Panc1 (cell line): ENCODE measurements at regions not wholly inside any gene's neighbourhood (a gene's known extent, or its start where the extent isn't known, plus 50 kb on each side); places are given as distances from the start of the nearest gene placed in this dataset.

Experiments
- ATAC-seq: fragments of 200-7000 bp; cut with Tn5 transposase; 2 replicates; pipeline ENCODE4 v1.9.1; 2020; ENCODE audit warnings: mild to moderate bottlenecking, moderate library complexity
- BruUV-seq: library from RNA; stranded (reverse); fragments of 400-500 nt; replicated peaks from 2 replicates; lab custom pipeline; 2021; lab: Mats Ljungman, UMichigan
- CTCF ChIA-PET: fragments of 300-600 bp; sonication (Branson Sonifier 250); formaldehyde crosslinking; loops from one replicate; lab custom pipeline; 2022; ENCODE audit warnings: antibody characterized with exemption; lab: Charles Lee
- POLR2A ChIA-PET: fragments of 300-600 bp; sonication (Branson Sonifier 250); formaldehyde crosslinking; loops from one replicate; lab custom pipeline; 2022; ENCODE audit warnings: antibody characterized with exemption; lab: Charles Lee
- DNase-seq: peaks from one replicate; pipeline ENCODE4 v3.0.0-alpha.2; 2010; ENCODE audit warnings: low read depth, low spot score
- H3K27ac ChIP-seq: 2 replicates; pipeline ENCODE4 v1.5.1; 2011; ENCODE audit warnings: mild to moderate bottlenecking, low read length, inconsistent platforms
- H3K27me3 ChIP-seq: fragments of 200-500 bp; sonication (Bioruptor generic); 2 replicates; pipeline ENCODE4 v1.6.0; 2014; ENCODE audit warnings: low read length, inconsistent platforms; ENCODE audit not compliant: control insufficient read depth, insufficient read depth
- H3K36me3 ChIP-seq: fragments of 200-500 bp; sonication (Bioruptor generic); 2 replicates; pipeline ENCODE4 v1.5.1; 2014; ENCODE audit warnings: inconsistent platforms, mild to moderate bottlenecking, low read length, moderate library complexity; ENCODE audit not compliant: control insufficient read depth, insufficient read depth
- H3K4me1 ChIP-seq: 2 replicates; pipeline ENCODE4 v1.5.1; 2011; ENCODE audit warnings: inconsistent platforms, mild to moderate bottlenecking, low read length, moderate library complexity; ENCODE audit not compliant: control insufficient read depth, insufficient read depth
- H3K4me3 ChIP-seq, 2 experiments: 2 replicates each; pipeline ENCODE4 v1.5.1; 2011 to 2012; ENCODE audit warnings: low read depth in 2 of 2, low read length in 2 of 2, mild to moderate bottlenecking in 2 of 2, inconsistent platforms in 1 of 2, moderate library complexity in 1 of 2
- H3K9me3 ChIP-seq: fragments of 200-500 bp; sonication (Bioruptor generic); 2 replicates; pipeline ENCODE4 v1.5.1; 2014; ENCODE audit warnings: low read depth, mild to moderate bottlenecking, inconsistent platforms, low read length, moderate library complexity; ENCODE audit not compliant: control insufficient read depth, insufficient read depth
- POLR2AphosphoS5 ChIP-seq: IDR thresholded peaks from 2 replicates; pipeline ENCODE4 v1.6.1; 2012; ENCODE audit warnings: mild to moderate bottlenecking, low read depth, low read length, moderate library complexity
- SIN3A ChIP-seq: IDR thresholded peaks from 2 replicates; pipeline ENCODE4 v1.6.1; 2012; ENCODE audit warnings: low read depth, mild to moderate bottlenecking, low read length, moderate library complexity, borderline replicate concordance; ENCODE audit not compliant: insufficient read depth
- TCF7L2 ChIP-seq: IDR thresholded peaks from 2 replicates; pipeline ENCODE4 v1.6.1; 2011; ENCODE audit warnings: mild to moderate bottlenecking, low read depth, low read length, inconsistent platforms
- in situ Hi-C: cut with HindIII; loops from 2 replicates; pipeline ENCODE4 v1.10.0; 2016; ENCODE audit warnings: low sequenced_read_pairs, low pct_unique_long_range_greater_than_20kb
- intact Hi-C: fragments of 100-400 bp; cut with micrococcal nuclease; formaldehyde crosslinking; loops from one replicate; pipeline ENCODE4 v1.10.0; 2022; ENCODE audit not compliant: unreplicated experiment
- TF ChIP-seq, protein P1 (sequence below), 2 experiments: IDR thresholded peaks; 2 replicates each; pipeline ENCODE4 v1.6.1; 2011 to 2012; ENCODE audit warnings: low read depth in 2 of 2, control low read depth in 1 of 2, low read length in 1 of 2, mild to moderate bottlenecking in 1 of 2, moderate library complexity in 1 of 2; ENCODE audit not compliant: insufficient read depth in 1 of 2
- TF ChIP-seq, protein P2 (sequence below): fragments of 450-650 bp; IDR thresholded peaks from 2 replicates; pipeline ENCODE4 v1.5.1; 2017; ENCODE audit warnings: mild to moderate bottlenecking

DNA sequence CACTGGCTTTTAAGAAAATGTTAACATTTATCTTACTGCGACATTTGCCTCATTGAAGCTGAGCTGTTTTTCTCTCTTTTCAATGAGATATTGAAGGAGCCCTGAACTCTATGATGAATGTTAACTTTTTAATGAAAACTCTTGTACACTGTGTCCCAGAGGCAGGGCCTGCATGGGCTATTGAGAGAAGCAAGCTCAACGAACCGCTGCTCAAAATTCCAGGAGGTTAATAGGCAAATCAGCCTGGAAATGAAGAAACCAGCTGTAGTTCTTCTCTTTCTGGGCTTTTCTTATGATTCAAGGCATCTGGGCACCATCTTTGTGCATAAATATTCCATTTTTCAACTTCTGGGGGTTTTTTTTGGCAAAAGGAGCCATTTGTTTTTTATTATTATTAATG, 168.4 kb upstream of the NPVF start:
- H3K27me3 ChIP-seq = peaks cover 10% of the 10 kb centered on the region; the same call in 1 of the 2 replicates
- intact Hi-C loops (no loop called here), in situ Hi-C loops (no loop called here)
- no peaks in the 10 kb centered on the region for H3K4me1 ChIP-seq
- no peak overlapping the region for H3K27ac ChIP-seq
- ChIA-PET POLR2A (interaction anchor here (0.5 kb wide), 1 partner anchor 410 kb away, joined by 3 read pairs; no protein-coding TSS in a partner anchor), CTCF (interaction anchor here (0.6 kb wide), 1 partner anchor 460 kb away, joined by 3 read pairs; no protein-coding TSS in a partner anchor)
- TF ChIP-seq, protein P1, sequence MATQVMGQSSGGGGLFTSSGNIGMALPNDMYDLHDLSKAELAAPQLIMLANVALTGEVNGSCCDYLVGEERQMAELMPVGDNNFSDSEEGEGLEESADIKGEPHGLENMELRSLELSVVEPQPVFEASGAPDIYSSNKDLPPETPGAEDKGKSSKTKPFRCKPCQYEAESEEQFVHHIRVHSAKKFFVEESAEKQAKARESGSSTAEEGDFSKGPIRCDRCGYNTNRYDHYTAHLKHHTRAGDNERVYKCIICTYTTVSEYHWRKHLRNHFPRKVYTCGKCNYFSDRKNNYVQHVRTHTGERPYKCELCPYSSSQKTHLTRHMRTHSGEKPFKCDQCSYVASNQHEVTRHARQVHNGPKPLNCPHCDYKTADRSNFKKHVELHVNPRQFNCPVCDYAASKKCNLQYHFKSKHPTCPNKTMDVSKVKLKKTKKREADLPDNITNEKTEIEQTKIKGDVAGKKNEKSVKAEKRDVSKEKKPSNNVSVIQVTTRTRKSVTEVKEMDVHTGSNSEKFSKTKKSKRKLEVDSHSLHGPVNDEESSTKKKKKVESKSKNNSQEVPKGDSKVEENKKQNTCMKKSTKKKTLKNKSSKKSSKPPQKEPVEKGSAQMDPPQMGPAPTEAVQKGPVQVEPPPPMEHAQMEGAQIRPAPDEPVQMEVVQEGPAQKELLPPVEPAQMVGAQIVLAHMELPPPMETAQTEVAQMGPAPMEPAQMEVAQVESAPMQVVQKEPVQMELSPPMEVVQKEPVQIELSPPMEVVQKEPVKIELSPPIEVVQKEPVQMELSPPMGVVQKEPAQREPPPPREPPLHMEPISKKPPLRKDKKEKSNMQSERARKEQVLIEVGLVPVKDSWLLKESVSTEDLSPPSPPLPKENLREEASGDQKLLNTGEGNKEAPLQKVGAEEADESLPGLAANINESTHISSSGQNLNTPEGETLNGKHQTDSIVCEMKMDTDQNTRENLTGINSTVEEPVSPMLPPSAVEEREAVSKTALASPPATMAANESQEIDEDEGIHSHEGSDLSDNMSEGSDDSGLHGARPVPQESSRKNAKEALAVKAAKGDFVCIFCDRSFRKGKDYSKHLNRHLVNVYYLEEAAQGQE (IDR thresholded peaks at IDR 0.05; ENCODE audit: insufficient read depth in 1 of 2, low read depth in 2 of 2, low read length in 1 of 2) = no peak
- no peak for TF ChIP-seq TCF7L2
- TF ChIP-seq POLR2AphosphoS5 = no peak
- no peak for TF ChIP-seq SIN3A
- TF ChIP-seq, protein P2, sequence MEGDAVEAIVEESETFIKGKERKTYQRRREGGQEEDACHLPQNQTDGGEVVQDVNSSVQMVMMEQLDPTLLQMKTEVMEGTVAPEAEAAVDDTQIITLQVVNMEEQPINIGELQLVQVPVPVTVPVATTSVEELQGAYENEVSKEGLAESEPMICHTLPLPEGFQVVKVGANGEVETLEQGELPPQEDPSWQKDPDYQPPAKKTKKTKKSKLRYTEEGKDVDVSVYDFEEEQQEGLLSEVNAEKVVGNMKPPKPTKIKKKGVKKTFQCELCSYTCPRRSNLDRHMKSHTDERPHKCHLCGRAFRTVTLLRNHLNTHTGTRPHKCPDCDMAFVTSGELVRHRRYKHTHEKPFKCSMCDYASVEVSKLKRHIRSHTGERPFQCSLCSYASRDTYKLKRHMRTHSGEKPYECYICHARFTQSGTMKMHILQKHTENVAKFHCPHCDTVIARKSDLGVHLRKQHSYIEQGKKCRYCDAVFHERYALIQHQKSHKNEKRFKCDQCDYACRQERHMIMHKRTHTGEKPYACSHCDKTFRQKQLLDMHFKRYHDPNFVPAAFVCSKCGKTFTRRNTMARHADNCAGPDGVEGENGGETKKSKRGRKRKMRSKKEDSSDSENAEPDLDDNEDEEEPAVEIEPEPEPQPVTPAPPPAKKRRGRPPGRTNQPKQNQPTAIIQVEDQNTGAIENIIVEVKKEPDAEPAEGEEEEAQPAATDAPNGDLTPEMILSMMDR = no peak
- no TSS peak for BruUV-seq
- DNase-seq = no peak
- H3K4me3 ChIP-seq = no peak overlapping the region
- ATAC-seq = no peak
- H3K9me3 ChIP-seq = no peaks in the 10 kb centered on the region
- H3K36me3 ChIP-seq = no peaks in the 10 kb centered on the region

DNA sequence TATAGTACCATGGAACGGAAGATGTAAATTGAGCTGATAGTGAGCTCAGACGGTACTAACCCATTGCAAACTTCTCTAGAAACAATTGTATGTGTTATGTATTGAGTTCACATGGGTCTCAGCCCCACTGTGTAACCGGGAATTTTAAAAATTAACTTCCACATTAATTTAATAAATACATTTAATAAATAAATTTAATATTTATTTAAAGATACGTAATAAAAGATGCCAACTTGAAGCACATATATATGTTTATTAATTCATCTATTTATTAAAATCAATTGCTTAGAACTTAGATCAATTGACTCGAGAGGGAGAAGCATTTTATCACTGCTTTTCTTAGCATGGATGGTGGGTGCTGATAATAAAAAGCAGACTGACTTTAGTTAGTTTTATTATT, 170.1 kb upstream of the NPVF start:
- intact Hi-C loops (no loop called here), in situ Hi-C loops (no loop called here)
- ATAC-seq = no peak
- no peak overlapping the region for H3K27ac ChIP-seq
- POLR2A ChIA-PET = no interaction called here
- no peak overlapping the region for H3K4me3 ChIP-seq
- H3K27me3 ChIP-seq = peaks cover 8% of the 10 kb centered on the region; the same call in 1 of the 2 replicates
- no TSS peak for BruUV-seq
- TF ChIP-seq, protein P2 = no peak
- TF ChIP-seq TCF7L2 (no peak), SIN3A (no peak), POLR2AphosphoS5 (no peak)
- TF ChIP-seq, protein P1 (IDR thresholded peaks at IDR 0.05; ENCODE audit: insufficient read depth in 1 of 2, low read depth in 2 of 2, low read length in 1 of 2) = no peak
- no peaks in the 10 kb centered on the region for H3K36me3 ChIP-seq
- DNase-seq = no peak
- CTCF ChIA-PET = no interaction called here
- no peaks in the 10 kb centered on the region for H3K4me1 ChIP-seq
- no peaks in the 10 kb centered on the region for H3K9me3 ChIP-seq
